HG03565 (cell line): ENCODE measurements at regions not wholly inside any gene's neighbourhood (a gene's known extent, or its start where the extent isn't known, plus 50 kb on each side); places are given as distances from the start of the nearest gene placed in this dataset.
"Not testable (repeated sequence)": the region's sequence is repeated elsewhere in the genome, so short reads cannot be mapped to it uniquely, and the experiment has no call there.

Experiments
- ATAC-seq: cut with Tn5 transposase; IDR thresholded peaks from one replicate; pipeline ENCODE4 v1.9.1; 2021; ENCODE audit warnings: mild to moderate bottlenecking, moderate library complexity; ENCODE audit not compliant: unreplicated experiment

DNA sequence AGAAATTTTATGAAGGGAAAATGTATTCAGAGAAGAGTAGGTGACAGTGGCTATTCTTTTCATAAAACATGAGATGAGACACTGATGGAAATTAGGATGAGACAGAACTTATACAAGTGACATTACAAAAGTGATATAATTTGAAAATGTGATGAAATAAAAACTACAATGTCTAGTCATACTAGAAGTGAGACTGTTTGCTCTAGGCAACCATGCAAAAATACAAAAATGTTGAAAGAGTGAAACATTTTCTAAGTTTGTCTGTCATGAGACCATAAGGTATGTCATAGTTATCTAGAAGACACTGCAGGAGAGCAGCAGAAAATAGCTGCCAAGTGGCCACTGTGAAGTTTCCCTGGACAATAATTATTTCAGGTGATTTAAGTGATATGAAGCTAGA is 459.5 kb downstream of the DIPK2A start:
- ATAC-seq, result peak; percentile 51

DNA sequence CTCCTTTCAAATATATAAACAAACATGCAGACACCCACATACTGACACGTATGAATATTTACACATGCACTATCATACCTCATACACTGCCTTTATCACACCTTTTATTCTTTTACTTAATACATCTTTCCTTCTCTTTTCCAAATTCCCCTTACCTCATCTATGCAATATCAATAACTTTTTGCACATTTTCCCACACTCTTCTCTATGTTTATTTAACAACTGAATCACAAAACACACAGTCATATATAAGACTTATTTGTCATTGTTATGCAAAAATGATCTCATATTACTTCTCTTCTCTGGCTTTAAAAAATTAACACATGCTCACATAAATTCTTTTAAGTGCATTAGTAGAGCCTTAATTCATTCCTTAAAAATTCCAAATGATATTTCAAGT is 461.4 kb downstream of the DIPK2A start:
- no peak for ATAC-seq

DNA sequence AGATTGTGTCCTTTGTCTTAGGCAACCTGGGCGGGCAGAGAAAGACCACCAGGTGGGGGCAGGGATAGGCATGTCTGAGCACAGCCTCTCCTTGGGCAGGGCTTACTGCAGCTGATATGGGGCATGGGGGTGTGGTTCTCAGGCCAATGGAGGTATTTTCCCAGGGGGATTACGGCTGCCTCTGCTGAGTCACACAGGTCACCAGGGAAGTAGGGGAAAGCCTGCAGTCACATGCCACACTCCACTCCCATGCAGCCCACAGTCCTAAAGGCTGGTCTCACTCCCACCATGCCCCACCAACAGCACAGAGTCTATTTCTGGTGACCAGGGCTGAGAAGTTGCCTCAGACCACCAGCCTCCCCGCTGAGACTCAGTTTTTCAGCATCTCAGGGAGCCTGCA is 466.4 kb downstream of the DIPK2A start:
- ATAC-seq, result no peak

DNA sequence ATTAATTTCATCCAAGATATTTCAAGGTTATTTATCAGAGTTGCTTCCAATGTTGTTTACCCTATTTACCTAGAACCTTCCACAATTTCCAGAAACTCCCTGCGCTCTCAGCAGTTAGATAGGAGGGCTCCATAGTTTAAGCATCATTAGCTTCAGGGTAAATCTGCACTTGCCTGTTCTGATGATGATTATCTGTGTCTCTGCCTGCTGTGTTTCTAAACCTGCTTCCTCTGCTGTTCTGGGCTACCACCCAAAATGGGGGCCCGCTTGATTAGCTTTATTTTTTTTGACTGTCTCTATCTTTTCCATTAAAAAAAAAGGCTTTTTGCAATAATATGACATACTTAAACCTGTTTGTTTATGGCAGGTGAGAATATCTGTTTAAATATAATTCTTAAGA is 472.4 kb downstream of the DIPK2A start:
- no peak for ATAC-seq

DNA sequence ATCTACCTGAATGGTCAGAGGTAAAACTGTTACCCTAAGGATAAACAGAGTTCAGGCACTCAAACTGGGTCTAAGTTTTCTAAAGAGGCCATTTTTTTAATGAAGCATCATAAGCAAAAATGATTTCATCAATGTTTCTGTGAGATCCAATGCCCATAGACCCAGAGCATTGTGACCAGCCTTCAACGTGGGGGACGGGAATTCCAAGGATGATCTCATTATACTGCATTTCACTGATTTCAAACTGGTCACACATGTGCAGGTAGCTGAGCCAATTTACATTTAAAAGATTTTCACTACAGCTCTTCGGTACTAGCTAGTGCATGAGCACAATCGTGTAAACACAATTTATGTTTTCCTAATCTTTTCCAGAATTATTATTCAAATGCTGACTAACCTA is 472.9 kb downstream of the DIPK2A start:
- no peak for ATAC-seq

DNA sequence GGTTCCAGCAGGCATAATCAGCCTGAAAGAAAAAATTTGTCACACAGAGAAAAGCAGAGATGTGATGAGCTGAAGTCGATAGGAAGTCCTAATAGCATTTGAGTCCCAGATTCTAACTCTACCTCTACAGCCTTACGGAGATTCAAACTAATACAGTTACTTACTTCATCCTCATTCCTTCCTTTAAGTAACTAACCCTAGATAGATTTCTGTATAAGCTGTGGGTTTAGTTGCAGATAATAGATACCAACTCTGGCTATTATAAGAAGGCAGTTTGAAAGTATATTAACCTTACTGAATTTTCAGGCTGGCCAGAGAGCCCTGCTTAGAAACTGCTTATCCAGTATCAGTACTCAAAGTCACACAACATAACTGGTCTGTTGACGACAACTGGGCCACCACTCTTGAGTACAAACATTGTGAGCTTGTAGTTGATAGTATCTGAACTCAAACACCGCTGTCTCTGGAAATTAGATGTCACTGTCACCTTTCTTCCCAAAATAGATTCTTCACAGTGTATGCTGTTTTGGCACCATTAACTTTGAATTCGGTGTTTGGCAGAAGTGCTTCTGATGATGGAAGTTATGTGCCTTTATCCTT is 484.3 kb downstream of the DIPK2A start:
- ATAC-seq, result no peak

DNA sequence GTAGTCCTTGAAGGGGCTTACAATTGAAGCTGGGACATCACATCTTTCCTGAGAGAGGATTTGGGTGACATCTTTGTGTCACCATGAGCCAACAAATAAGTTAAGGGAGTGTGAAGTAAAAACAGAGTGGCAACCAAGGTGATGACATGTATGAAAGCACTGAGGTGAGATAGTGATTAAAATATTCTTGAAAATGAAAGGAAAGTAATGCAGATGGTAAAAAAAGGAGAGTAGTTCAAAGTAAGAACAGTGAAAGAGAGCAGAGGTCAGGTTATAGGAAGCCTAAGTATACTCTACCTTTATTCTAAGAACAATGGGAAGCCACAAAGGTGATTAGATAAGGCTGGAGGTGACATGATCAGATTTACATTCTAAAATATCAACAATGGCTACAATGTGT is 486.1 kb downstream of the DIPK2A start:
- no peak for ATAC-seq

DNA sequence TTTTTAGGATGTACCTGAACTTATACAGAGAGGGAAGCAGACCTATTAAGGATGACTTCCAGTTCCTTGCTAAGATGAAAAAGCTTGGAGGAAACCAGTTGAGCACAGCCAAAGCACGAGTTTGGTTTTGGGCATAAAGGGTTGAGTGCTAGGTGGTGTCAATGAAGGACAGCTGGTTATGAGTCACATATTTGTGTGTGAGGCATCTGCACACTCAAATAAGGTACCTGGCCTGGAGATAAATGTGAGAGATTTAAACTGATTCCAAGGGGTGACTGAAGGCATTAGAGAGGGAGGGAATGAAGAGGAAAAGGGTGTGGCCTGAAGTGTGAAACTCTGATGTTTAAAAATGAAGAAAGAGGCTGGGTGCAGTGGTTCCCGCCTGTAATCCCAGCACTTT is 486.7 kb downstream of the DIPK2A start:
- ATAC-seq, result no peak

DNA sequence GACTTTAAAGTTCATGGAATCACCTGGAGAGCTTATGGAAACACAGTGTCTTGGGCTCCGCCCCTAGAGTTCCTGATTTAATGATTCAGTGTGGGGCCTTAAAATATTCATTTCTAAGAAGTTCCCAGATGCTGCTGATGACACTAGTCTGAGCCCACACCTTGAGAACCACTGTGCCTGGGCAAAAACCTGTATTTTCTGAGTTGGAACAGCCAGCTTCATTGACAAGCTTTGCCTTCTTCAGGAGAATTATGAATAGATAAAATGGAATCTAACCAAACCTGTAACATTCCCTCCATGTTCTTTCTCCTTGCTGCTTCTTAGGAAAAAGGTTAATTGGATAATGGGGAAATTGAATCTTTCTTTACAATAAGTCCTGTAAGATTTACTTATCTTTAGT is 490.7 kb downstream of the DIPK2A start:
- no peak for ATAC-seq

DNA sequence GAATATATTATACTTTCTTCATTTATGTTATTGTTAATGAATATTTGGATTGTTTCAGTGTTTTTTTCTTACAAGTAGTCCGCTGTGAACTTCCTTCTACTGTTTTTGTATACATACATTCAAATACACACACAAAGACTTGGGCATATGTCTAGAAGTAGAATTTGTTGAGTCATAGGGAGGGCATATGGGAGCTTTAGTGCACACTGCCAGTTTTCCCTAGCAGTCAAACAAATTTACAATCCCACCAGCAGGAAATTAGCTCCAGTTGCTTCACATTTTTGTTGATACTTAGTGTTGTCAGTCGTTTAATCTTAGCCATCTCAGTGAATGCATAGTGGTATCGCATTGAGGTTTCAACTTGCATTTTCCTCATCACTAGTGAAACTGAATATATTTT is 492.3 kb downstream of the DIPK2A start:
- no peak for ATAC-seq

DNA sequence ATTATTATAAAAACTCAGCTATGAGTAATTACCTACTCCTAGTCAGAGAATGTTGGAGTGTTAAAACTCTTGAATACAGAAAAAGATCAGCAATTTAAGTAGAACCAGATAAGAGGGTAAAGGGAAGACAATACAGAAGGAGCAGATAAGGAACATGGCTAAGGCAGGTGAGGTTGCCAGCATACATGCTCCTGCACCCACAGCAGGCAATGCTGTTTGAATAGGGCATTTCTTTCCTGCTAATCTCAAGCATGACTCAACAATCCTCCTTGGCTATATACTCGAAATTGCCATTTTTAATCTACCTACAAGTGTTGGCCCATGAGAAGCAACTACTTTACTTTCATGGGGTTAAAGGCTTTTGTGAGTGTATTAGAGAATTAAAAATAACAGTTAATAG is 494.5 kb downstream of the DIPK2A start:
- ATAC-seq, result no peak

DNA sequence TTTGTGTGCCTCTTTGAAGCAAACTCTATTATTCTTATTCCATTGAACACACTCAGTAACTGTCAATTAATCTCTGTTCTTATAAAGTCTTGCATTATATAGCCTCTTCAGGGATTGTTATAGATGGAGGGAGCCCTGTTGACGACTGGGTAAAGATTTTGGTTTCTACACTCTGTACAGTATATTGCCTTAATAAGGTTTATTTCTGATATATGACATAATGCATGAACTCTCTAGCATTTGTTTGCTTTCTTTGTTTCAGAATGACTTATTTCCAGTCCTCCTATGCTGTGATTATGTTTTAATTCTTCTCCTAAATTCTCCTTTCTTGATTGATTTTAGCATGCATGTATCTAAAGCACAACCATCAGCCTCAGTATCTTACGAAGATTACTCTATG is 494.9 kb downstream of the DIPK2A start:
- no peak for ATAC-seq

DNA sequence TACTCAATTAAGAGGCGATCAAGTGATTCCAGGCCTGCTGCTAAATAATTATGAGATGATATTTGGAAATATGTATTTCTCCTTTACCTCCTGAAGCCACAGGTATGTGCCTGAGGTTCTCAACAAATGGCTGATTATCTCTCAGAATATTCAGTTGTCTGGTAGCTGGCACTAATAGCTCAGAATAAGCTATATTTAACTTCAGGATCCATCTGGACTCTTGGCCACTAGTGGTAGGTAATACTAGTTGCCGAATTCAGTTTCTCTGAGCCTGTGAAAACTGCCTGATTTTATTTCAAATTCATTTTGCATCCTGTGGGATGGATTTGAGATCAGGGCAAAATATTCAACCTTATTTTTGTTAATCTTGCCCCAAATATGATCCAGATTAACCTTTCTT is 499.0 kb downstream of the DIPK2A start:
- no peak for ATAC-seq

DNA sequence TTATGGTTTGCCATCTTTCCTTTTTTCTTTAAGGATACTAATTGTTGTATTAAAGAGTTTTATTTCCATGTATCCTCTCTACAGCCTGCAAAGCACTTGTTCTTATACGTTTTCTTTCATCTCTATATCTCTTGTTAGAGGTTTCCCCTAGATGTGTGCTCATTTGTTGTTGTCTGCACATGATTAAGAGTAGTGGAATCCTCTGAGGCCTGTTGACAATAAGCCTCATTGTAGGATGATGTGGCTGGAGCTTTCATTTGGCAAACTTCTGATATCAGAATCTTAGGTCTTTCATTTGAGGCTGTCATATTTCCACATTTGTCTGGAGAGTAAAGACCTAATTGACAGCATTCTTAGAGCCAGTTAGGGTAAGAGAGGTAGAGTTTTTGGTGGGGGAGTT is 506.0 kb downstream of the DIPK2A start:
- ATAC-seq, result no peak

DNA sequence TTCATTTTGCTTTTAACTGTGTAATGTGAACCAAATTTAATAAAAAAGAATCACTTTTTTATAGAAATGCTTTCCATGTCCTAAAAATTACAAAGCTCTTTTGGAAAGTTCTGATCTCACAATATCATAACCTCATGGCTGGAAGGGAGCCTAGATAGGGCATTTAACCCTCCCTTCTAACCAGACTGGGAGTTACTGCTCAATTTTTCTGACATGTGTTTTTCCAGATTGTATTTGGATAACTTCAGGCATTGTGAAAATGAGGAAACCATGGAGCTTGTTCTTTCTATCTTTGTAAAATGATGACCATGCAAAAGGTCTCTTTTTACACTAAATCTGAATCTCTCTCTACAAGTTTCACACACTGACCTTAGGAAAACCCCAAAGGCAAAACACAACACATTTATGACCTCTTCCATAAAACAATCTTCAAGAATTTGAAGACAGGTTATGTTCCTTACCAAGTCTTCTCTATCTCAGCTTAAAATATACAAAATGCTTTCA is 508.8 kb downstream of the DIPK2A start:
- no peak for ATAC-seq

DNA sequence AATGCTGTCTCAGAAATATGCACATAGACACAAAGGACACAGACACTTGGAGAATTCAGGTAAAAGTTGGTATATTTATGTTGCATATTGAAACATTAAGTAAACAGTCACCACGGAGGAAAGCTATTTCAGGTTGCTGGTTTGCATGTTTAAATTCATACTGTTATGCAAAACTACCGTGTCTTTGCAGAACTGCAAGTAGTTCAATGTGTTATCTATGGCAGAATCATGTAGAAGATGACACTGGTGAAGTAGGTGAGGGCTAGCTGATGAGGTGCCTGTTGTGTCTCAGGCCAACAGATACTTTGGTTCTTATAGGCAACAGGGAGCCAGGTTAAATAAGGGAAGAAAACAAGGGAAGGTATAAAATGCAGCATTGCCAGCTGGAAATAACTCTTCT is 511.3 kb downstream of the DIPK2A start:
- peak; percentile 51 for ATAC-seq

DNA sequence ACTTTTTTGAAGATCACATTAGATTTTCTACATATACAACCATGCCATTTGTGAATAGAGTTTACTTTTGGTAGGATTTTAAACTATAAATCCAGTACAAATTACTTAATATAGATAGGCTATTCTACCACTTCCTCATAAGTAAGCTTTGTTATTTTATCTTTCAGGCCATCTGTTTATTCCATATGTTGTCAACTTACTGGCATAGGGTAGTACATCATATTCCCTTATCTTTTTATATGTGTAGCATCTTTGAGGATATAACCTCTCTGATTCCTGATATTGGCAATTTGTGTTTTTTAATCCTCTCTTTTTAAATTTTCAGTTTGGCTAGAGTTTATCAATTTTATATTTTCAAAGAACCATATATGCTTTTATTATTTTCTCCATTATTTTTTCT is 515.4 kb downstream of the DIPK2A start:
- no peak for ATAC-seq

DNA sequence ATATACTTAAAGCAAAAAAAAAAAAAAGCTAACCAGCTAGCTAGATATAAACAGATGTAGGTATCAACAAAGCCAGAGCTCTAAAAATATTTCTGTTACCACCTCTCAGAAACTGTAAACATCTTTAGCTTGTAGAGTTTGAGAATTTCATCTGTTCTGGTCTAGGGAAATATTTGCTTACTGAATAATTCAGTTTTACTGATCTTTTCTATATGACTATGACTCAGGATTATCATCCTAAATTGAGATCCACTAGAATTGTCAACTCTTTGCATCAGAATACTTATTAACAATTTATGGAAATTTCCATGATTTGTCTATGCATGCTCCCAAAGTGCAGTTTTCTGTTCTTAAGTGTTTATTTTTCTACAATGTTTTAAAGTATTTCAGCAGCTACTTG is 517.3 kb downstream of the DIPK2A start:
- ATAC-seq, result no peak

DNA sequence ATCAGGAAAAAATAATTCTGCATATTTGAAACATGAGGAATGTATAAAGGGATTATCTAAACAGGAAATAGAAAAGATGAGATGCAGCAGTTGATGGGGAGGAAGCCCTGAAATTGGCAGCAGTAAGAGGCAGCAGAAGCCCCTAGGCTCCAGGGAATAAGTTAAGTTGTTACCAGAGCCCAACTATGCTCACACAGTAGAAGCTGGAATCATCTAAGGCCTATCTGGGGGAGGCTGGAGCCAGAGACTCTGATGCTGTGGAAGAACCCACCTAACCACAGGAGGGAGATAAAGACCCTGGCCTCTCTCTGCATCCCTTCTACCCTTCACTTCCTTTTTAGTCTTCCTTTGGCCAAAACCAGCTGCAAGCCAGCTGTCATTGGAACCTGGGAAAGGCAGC is 519.7 kb downstream of the DIPK2A start:
- no peak for ATAC-seq

DNA sequence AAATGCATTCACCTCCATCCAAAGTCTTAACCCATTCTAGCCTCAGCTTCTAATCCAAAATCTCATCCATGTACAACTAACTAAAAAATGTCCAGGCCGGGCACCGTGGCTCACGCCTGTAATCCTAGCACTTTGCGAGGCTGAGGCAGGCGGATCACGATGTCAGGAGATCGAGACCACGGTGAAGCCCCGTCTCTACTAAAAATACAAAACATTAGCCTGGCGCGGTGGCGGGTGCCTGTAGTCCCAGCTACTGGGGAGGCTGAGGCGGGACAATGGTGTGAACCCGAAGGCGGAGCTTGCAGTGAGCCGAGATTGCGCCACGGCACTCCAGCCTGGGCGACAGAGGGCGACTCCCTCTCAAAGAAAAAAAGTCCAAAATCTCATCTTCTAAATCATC is 523.0 kb downstream of the DIPK2A start:
- ATAC-seq, result not testable (repeated sequence)

DNA sequence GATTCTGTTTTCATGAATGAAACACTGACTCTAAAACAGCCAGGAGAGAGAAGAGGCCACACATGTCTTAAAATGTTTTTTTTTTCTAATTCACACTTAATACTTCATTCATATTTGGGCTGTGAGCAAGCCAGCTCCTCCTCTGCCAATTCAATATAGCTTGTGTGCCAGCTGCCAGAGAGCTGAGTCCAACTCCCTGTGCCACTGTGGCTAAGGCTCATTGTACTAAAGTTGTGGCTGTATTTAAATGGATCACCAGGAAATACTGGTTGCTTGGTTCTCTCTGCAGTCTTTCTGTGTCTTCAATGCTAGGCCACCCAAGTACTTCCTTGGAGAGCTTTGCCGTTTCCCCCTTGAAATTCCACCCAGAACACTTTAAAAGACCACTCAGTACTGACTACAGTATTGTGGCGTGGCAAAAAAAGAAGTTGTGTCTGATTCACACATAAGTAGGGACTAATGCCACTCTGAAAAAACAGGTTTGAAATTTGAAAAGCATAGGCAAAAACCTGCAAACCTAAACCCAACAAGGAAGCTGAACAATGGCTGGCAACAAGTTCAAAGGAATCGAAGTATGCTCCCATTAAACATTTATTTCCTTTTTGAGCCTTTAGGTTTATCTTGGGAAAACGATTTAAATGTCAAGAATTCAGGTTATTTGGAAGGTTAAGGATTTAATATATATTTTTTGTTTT is 524.7 kb downstream of the DIPK2A start:
- ATAC-seq, result no peak

DNA sequence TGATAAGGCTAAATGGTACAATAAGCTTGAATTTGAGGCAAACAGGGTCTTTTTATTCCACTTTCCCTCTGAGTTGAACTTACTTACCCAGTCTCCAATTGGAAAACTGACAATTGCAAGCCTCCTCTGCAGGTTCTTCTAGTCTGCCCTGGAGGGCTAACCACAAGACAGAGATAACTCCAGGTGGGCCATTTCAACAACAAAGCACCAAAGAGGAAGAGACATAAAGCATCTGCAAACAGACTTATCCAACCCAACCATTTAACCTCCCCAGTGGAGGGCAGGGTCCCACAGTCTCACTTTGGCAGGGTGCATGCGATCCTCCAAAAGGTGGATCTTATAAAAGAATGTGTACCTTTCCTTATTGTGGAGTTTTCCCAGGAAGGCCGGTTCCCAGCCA is 525.8 kb downstream of the DIPK2A start:
- no peak for ATAC-seq
